Jurkat, Clone E6-1 (cell line): ENCODE measurements at regions not wholly inside any gene's neighbourhood (a gene's known extent, or its start where the extent isn't known, plus 50 kb on each side); places are given as distances from the start of the nearest gene placed in this dataset.
A peak's percentile ranks its signal among the peaks of the same experiment; 100 is the strongest.

Experiments used
- DNase-seq: peaks from one replicate; pipeline ENCODE4 v3.0.0-alpha.2; 2011; ENCODE audit warnings: low read depth, low spot score
- H3K4me3 ChIP-seq: 2 replicates; pipeline ENCODE4 v1.5.1; 2011; ENCODE audit warnings: mild to moderate bottlenecking, low read length, control low read depth, moderate library complexity

GRCh38 chr2:10520154-10520553, 72.0 kb upstream of the ODC1 start:
- peak; percentile 18 for DNase-seq
- no peak overlapping the region for H3K4me3 ChIP-seq

GRCh38 chr2:10519394-10519740, 71.2 kb upstream of the ODC1 start:
- no peak for DNase-seq

GRCh38 chr2:10518470-10519393, 70.6 kb upstream of the ODC1 start:
- H3K4me3 ChIP-seq = no peak overlapping the region
- DNase-seq = no peak

More at GRCh38 chr2:10519394-10519740, 71.2 kb upstream of the ODC1 start:
- H3K4me3 ChIP-seq = no peak overlapping the region

- DNase-seq = no peak
- no peak overlapping the region for H3K4me3 ChIP-seq
Measured at GRCh38 chr2:10517351-10518043, 69.4 kb upstream of the ODC1 start.

- DNase-seq = no peak
- H3K4me3 ChIP-seq = no peak overlapping the region
Measured at GRCh38 chr2:10515887-10516286, 67.8 kb upstream of the ODC1 start.

- H3K4me3 ChIP-seq = no peak overlapping the region
- no peak for DNase-seq
Measured at GRCh38 chr2:10514743-10515142, 66.6 kb upstream of the ODC1 start.

GRCh38 chr2:10514273-10514672, 66.1 kb upstream of the ODC1 start:
- H3K4me3 ChIP-seq = no peak overlapping the region
- DNase-seq = no peak

GRCh38 chr2:10513201-10513600, 65.1 kb upstream of the ODC1 start:
- DNase-seq = no peak

GRCh38 chr2:10508038-10508437, 59.9 kb upstream of the ODC1 start:
- H3K4me3 ChIP-seq = no peak overlapping the region
- no peak for DNase-seq

More at GRCh38 chr2:10513201-10513600, 65.1 kb upstream of the ODC1 start:
- H3K4me3 ChIP-seq = no peak overlapping the region

- no peak for DNase-seq
- H3K4me3 ChIP-seq = no peak overlapping the region
Measured at GRCh38 chr2:10507106-10507505, 59.0 kb upstream of the ODC1 start.

GRCh38 chr2:10504994-10505820, 57.1 kb upstream of the ODC1 start:
- DNase-seq = no peak
- no peak overlapping the region for H3K4me3 ChIP-seq

GRCh38 chr2:10504370-10504993, 56.4 kb upstream of the ODC1 start:
- no peak for DNase-seq
- H3K4me3 ChIP-seq = no peak overlapping the region

- no peak for DNase-seq
- H3K4me3 ChIP-seq = no peak overlapping the region
Measured at GRCh38 chr2:10502803-10503107, 54.6 kb upstream of the ODC1 start.

GRCh38 chr2:10501980-10502802, 54.1 kb upstream of the ODC1 start:
- DNase-seq = no peak
- no peak overlapping the region for H3K4me3 ChIP-seq

GRCh38 chr2:10501451-10501961, 53.4 kb upstream of the ODC1 start:
- no peak overlapping the region for H3K4me3 ChIP-seq
- DNase-seq = no peak

GRCh38 chr2:10500601-10501361, 52.7 kb upstream of the ODC1 start:
- DNase-seq = no peak

GRCh38 chr2:10499911-10500521, 51.9 kb upstream of the ODC1 start:
- no peak overlapping the region for H3K4me3 ChIP-seq
- no peak for DNase-seq

More at GRCh38 chr2:10500601-10501361, 52.7 kb upstream of the ODC1 start:
- H3K4me3 ChIP-seq = no peak overlapping the region
